Activated effector memory CD4-positive, alpha-beta T cell treated with anti-CD3 and anti-CD28 coated beads, Interleukin-2, amount 50 U/mL, for 16 hours (primary cell): ENCODE measurements at regions not wholly inside any gene's neighbourhood (a gene's known extent, or its start where the extent isn't known, plus 50 kb on each side); places are given as distances from the start of the nearest gene placed in this dataset.
"Not testable (repeated sequence)": the region's sequence is repeated elsewhere in the genome, so short reads cannot be mapped to it uniquely, and the experiment has no call there.

ENCODE experiments used
- DNase-seq: peaks from one replicate; pipeline ENCODE4 v3.0.0-alpha.2; 2020

GRCh38 chr13:50235604-50236342, 220.5 kb downstream of the KCNRG start:
- DNase-seq = no peak

GRCh38 chr13:50236898-50237318, 221.7 kb downstream of the KCNRG start:
- peak; percentile 72 for DNase-seq

- no peak for DNase-seq
Observed at GRCh38 chr13:50238922-50239321, 223.7 kb downstream of the KCNRG start.

- DNase-seq = no peak
Observed at GRCh38 chr13:50241479-50241878, 226.2 kb downstream of the KCNRG start.

GRCh38 chr13:50243931-50244330, 228.7 kb downstream of the KCNRG start:
- DNase-seq = no peak

- no peak for DNase-seq
Observed at GRCh38 chr13:50244355-50244712, 229.1 kb downstream of the KCNRG start.

- DNase-seq = peak; percentile 81
Observed at GRCh38 chr13:50244713-50245574, 229.7 kb downstream of the KCNRG start.

- no peak for DNase-seq
Observed at GRCh38 chr13:50247223-50247622, 232.0 kb downstream of the KCNRG start.

GRCh38 chr13:50248516-50249143, 233.4 kb downstream of the KCNRG start:
- no peak for DNase-seq

GRCh38 chr13:50249144-50249521, 233.9 kb downstream of the KCNRG start:
- no peak for DNase-seq

- DNase-seq = no peak
Observed at GRCh38 chr13:50250401-50250800, 235.2 kb downstream of the KCNRG start.

GRCh38 chr13:50255639-50256038, 240.4 kb downstream of the KCNRG start:
- DNase-seq = no peak

GRCh38 chr13:50256536-50257321, 241.5 kb downstream of the KCNRG start:
- not testable (repeated sequence) for DNase-seq

GRCh38 chr13:50257646-50258045, 242.4 kb downstream of the KCNRG start:
- DNase-seq = no peak

GRCh38 chr13:50261130-50261901, 246.1 kb downstream of the KCNRG start:
- no peak for DNase-seq

GRCh38 chr13:50267066-50267465, 251.8 kb downstream of the KCNRG start:
- no peak for DNase-seq

- DNase-seq = no peak
Observed at GRCh38 chr13:50267917-50268316, 252.7 kb downstream of the KCNRG start.

- DNase-seq = no peak
Observed at GRCh38 chr13:50268500-50268899, 253.3 kb downstream of the KCNRG start.

GRCh38 chr13:50274181-50274580, 258.9 kb downstream of the KCNRG start:
- no peak for DNase-seq

- DNase-seq = no peak
Observed at GRCh38 chr13:50275392-50276063, 260.3 kb downstream of the KCNRG start.

GRCh38 chr13:50276550-50276949, 261.3 kb downstream of the KCNRG start:
- DNase-seq = no peak

- DNase-seq = no peak
Observed at GRCh38 chr13:50277127-50277526, 261.9 kb downstream of the KCNRG start.
